Activated CD4-positive, alpha-beta T cell treated with anti-CD3 and anti-CD28 coated beads, Interleukin-2, Interleukin-6, amounts not matched to agents 100 ng/mL and 50 ng/mL, durations not matched to agents 16 hours and 8 hours (primary cell): ENCODE measurements at regions not wholly inside any gene's neighbourhood (a gene's known extent, or its start where the extent isn't known, plus 50 kb on each side); places are given as distances from the start of the nearest gene placed in this dataset.

ENCODE experiments used
- DNase-seq: peaks from one replicate; pipeline ENCODE4 v3.0.0-alpha.2; 2020

GRCh38 chr3:171956181-171956683, 83.1 kb upstream of the FNDC3B start:
- no peak for DNase-seq

- no peak for DNase-seq
Measured at GRCh38 chr3:171956705-171957104, 82.7 kb upstream of the FNDC3B start.

DNA sequence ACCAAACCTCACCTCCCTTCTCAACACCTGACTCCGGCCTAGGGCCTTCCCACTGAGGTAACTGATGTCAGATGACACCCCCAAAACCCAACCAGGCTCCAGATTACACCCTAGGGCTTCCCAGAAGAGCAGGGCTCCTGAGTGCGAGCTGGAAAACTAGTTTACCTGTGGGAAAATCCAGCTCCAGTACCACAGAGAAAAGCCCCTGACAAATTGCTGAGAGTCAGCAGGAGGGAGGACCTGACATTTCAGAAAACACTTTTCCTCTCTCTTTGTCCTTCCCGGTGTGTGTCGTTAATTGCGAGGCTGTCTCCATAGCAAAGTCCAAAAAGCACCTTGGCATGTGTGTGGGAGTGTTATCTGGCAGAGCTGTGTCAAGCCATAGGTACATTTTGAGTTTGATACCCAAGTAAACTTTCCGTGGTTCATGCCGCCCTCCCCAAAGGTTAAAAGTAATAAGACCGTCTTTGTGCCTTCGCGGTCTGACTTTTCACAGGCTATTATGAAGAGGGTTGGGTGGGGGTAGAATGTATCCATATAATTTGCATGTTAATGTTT, 79.8 kb upstream of the FNDC3B start:
- no peak for DNase-seq

DNA sequence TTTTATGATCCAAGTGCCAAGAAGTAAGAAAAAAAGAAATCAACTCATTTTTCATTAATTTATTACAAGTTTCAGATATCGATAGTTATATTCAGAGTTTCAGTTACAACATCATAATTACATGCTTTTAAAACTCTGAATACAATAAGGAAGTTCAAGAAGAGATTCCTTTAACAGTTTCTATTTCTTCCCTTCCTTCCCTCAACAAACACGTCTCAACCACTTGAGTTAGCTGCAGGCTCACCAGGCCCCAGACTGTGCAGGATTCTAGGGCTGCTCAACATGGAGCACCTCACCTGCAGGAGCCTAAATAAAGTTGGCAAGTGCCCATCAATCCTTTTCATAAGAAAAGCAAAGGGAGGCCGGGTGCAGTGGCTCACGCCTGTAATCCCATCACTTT, 79.2 kb upstream of the FNDC3B start:
- DNase-seq = no peak

DNA sequence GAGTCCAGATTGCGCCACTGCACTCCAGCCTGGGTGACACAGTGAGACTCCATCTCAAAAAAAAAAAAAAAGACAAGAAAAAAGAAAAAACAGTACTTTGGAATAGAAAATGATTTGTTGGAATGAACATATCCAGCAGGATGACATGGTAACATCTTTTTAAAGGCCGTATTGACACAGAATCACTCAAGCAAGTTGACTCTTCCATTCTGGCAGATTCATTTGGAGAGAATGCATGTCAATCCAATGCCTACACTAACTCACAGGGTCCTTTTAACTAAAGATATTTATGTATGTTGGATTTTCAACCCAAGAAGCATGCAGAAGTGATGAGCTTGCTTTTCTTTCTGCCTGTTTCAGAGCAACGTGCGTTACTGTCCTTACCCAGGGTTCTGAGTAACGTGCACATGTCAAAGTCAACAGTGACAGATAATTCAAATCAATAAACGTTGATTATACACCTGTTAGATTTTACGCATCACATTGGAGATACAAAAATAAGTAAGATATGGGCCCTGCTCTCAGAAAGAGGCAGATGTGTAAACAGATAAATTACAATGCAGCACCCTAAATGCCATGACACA, 77.1 kb upstream of the FNDC3B start:
- no peak for DNase-seq

- DNase-seq = no peak
Measured at GRCh38 chr3:171963546-171963945, 75.8 kb upstream of the FNDC3B start.

DNA sequence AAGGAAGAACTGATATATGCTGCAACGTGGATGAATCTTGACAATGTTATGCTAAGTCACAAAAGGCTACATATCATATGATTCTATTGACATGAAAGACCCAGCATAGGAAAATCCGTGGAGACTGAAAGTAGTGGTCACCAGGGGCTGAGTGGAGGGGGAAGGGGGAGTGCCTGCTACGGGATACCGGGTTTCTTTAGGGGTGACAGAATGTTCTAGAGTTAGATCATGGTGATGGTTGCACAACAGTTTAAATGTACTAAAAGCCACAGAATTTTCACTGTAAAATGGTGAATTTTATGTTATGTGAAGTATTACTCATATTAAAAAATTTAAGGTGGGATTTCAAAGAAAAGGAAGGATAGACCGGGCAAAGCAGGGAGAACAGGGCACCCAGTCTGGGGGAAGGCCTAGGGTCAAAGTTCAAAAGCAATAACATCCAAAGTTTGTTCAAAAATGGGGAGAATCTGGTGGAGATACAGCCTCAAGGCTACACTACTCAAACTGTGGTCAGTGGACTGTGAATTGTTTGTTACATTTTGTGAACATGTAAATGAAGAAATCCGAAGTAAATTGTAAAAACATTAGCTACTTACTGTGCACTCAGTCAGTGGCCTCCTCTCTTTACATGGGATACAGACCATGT, 74.2 kb upstream of the FNDC3B start:
- DNase-seq = no peak

- DNase-seq = no peak
Measured at GRCh38 chr3:171966533-171967136, 72.7 kb upstream of the FNDC3B start.

- peak; percentile 15 for DNase-seq
Measured at GRCh38 chr3:171967137-171967783, 72.1 kb upstream of the FNDC3B start.

DNA sequence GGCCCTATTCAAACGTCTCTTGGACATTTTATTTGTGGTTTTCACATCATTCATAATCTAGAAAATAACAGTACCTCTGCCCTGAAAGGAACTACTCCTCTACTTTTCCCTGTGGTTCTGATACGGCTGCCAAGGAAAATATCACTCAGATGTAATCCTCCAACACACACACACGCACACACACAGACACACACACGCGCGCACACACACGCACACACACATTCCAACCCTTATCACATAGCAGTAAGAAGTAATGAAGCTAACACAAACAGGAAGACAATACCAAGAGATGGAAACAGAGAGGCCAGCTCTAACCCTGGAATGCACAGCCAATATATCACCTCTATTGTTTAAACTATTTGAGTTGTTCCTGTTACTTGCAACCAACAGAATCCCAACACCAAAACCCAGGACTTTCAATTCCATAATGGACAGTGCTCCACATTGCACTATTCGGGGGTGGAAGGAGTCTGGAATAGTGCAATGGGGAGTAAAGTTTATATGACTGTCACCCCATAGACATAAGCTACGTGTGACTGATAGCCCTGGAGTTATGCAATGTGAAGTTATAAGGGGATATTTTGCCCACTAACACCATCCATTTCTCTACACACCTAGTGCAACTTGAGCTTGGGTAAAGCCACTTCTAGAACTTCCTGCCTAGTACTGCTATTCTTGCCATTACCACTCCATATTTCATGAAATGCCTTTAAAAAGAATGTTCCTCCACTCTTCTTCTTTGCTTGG, 71.3 kb upstream of the FNDC3B start:
- no peak for DNase-seq

- DNase-seq = no peak
Measured at GRCh38 chr3:171970301-171970788, 69.0 kb upstream of the FNDC3B start.

DNA sequence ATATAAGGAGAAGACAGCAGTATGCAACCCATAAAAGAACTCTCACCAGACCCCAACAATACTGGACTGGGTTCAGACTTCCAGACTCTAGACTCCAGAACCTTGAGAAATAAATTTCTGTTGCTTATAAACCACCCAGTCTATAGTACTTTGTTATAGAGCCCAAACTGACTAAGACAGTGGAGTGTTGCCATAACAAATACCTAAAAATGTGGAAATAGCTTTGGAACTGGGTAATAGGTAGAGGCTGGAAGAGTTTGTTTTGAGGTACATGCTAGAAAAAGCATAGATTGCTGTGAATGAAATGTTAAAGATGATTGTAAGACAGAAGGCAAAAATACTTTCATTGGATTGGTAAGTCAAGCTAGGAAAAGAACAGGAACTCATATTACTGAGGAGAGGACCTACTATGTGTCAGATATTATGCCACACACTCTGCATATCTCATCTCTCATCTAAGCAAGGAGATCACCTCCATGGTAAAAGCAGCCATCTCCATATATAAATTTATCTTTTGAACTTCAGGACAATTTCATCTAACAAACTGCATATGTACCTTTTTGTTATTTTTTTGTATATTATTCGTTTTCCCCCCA, 67.4 kb upstream of the FNDC3B start:
- no peak for DNase-seq

DNA sequence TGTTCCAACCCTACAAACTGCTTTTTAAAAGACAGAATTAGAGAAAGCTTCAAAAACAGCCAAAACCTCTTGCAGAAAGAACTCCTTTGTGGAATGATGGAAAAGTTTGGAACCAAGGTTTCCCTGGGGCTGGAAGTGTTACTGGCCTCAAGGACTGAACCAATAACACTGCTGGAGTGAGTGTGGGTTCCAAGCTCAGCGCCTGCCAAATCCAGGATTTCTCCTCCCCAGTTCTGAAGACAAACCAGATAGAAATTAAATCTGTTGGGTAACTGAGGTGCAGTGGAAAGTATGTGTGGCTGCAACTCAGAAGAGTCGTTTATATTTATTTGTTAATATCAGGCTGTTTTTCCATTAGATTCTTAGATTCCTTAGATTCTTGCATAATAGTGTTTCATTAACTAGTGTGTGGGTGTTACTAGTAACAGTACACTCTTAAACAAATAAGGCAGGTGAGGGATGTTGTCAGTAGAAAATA, 66.5 kb upstream of the FNDC3B start:
- DNase-seq = no peak

GRCh38 chr3:171974986-171975837, 64.2 kb upstream of the FNDC3B start:
- no peak for DNase-seq

- DNase-seq = no peak
Measured at GRCh38 chr3:171976526-171976925, 62.9 kb upstream of the FNDC3B start.

DNA sequence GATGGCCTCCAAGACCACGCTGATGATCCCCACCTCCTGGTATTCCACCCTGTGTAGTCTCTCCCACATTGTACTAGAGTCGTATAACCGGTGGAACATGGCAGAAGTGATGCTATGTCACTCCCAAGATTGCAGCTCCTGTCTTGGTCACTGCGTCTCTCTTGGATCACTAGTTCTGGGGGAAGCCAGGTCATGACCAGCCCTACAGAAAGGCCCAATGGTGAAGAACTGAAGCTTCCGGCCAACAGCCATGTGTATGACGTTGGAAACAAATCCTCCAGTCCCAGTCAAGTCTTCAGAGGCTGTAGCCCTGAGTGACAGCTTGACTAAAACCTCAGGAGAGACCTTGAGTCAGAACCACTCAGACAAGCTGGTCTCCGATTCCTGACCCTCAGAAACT, 61.9 kb upstream of the FNDC3B start:
- no peak for DNase-seq

DNA sequence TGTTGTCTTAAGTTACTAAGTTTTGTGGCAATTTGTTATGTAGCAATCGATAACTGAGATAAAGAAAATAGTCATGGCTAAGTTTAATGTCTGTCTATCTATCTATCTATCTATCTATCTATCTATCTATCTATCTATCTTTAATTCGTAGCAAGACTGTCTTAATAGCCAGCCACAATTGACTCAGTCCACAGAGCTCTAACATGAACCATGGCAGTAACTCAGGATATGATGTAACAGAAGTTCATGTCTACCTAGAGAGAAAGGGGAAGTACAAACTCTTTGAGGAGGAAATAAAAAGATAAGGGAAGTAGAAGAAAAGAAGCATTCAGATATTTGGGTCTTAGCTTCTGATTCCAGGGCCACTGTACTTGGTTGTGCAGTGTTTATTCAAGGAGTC, 61.5 kb upstream of the FNDC3B start:
- DNase-seq = no peak

GRCh38 chr3:171978390-171978789, 61.0 kb upstream of the FNDC3B start:
- DNase-seq = no peak

- no peak for DNase-seq
Measured at GRCh38 chr3:171979081-171979480, 60.3 kb upstream of the FNDC3B start.

- no peak for DNase-seq
Measured at GRCh38 chr3:171980578-171981270, 58.7 kb upstream of the FNDC3B start.

DNA sequence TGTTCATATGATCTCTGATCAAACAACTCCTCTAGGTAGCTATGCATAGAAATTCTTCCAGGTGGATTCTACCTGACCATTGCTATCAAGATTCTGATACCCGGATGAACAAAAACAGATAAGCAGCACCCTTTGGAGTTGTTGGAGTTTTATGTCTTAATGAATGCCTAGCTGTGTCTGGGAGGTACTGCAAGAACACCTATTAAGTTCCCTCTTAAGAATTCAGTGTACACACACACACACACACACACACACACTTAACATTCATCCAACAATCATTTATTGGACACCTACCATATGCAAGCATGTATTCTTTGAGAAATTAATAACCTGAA, 58.1 kb upstream of the FNDC3B start:
- no peak for DNase-seq
